Activated CD4-positive, alpha-beta T cell treated with anti-CD3 and anti-CD28 coated beads, Interleukin-2, amount 50 U/mL, for 1 hour (primary cell): ENCODE measurements at regions not wholly inside any gene's neighbourhood (a gene's known extent, or its start where the extent isn't known, plus 50 kb on each side); places are given as distances from the start of the nearest gene placed in this dataset.

Experiments
- DNase-seq: peaks from one replicate; pipeline ENCODE4 v3.0.0-alpha.2; 2020

- no peak for DNase-seq
Observed at GRCh38 chr6:106035655-106036054, 50.5 kb upstream of the PRDM1 start.

- no peak for DNase-seq
Observed at GRCh38 chr6:106033806-106034205, 52.3 kb upstream of the PRDM1 start.

- DNase-seq: no peak
Observed at GRCh38 chr6:106027758-106028157, 58.4 kb upstream of the PRDM1 start.

- no peak for DNase-seq
Observed at GRCh38 chr6:106026748-106027715, 59.1 kb upstream of the PRDM1 start.

GRCh38 chr6:106025655-106026054 is 60.5 kb upstream of the PRDM1 start:
- DNase-seq: no peak

GRCh38 chr6:106022801-106023200 is 63.3 kb upstream of the PRDM1 start:
- no peak for DNase-seq

GRCh38 chr6:106017454-106017853 is 68.7 kb upstream of the PRDM1 start:
- DNase-seq: no peak

GRCh38 chr6:106014955-106015354 is 71.2 kb upstream of the PRDM1 start:
- DNase-seq: no peak

GRCh38 chr6:106011476-106011875 is 74.7 kb upstream of the PRDM1 start:
- no peak for DNase-seq

GRCh38 chr6:106005954-106006353 is 80.2 kb upstream of the PRDM1 start:
- DNase-seq: no peak

- DNase-seq: no peak
Observed at GRCh38 chr6:106005013-106005412, 81.1 kb upstream of the PRDM1 start.

GRCh38 chr6:106003268-106003987 is 82.7 kb upstream of the PRDM1 start:
- no peak for DNase-seq

GRCh38 chr6:106002005-106002404 is 84.1 kb upstream of the PRDM1 start:
- DNase-seq: no peak

- DNase-seq: no peak
Observed at GRCh38 chr6:106000935-106001334, 85.2 kb upstream of the PRDM1 start.

- DNase-seq: no peak
Observed at GRCh38 chr6:105997482-105997881, 88.7 kb upstream of the PRDM1 start.

GRCh38 chr6:105995391-105995865 is 90.7 kb upstream of the PRDM1 start:
- no peak for DNase-seq

GRCh38 chr6:105994591-105995390 is 91.3 kb upstream of the PRDM1 start:
- DNase-seq: peak; percentile 36

- DNase-seq: peak; percentile 43
Observed at GRCh38 chr6:105994118-105994590, 92.0 kb upstream of the PRDM1 start.

- no peak for DNase-seq
Observed at GRCh38 chr6:105993341-105994117, 92.6 kb upstream of the PRDM1 start.

- peak; percentile 86 for DNase-seq
Observed at GRCh38 chr6:105992315-105992961, 93.7 kb upstream of the PRDM1 start.

- no peak for DNase-seq
Observed at GRCh38 chr6:105991561-105992314, 94.4 kb upstream of the PRDM1 start.
